Liver (tissue), 8 donors: ENCODE measurements at regions not wholly inside any gene's neighbourhood (a gene's known extent, or its start where the extent isn't known, plus 50 kb on each side); places are given as distances from the start of the nearest gene placed in this dataset.

Source experiments
- DNase-seq: peaks from one replicate; pipeline ENCODE4 v3.0.0-alpha.2; 2017; ENCODE audit warnings: low spot score
- H3K27ac ChIP-seq, 2 donors: one replicate each; pipeline ENCODE4 v1.7.0; 2013; ENCODE audit warnings: inconsistent platforms in 2 of 2, low read length in 2 of 2, control low read depth in 1 of 2, low read depth in 1 of 2, mild to moderate bottlenecking in 1 of 2
- H3K27me3 ChIP-seq, 4 donors: one replicate each; pipeline versions ENCODE4 v1.6.1 to v1.7.0; 2013; ENCODE audit warnings: low read length in 3 of 4, inconsistent platforms in 1 of 4, mild to moderate bottlenecking in 1 of 4, moderate library complexity in 1 of 4; ENCODE audit not compliant: control insufficient read depth in 4 of 4, insufficient read depth in 4 of 4
- H3K36me3 ChIP-seq, 4 donors: one replicate each; pipeline versions ENCODE4 v1.6.1 to v1.7.0; 2013; ENCODE audit warnings: low read length in 3 of 4, mild to moderate bottlenecking in 3 of 4, low read depth in 1 of 4, moderate library complexity in 1 of 4; ENCODE audit not compliant: control insufficient read depth in 4 of 4, insufficient read depth in 3 of 4
- H3K4me1 ChIP-seq, 4 donors: one replicate each; pipeline versions ENCODE4 v1.6.1 to v1.7.0; 2013; ENCODE audit warnings: low read length in 3 of 4, mild to moderate bottlenecking in 3 of 4, moderate library complexity in 1 of 4; ENCODE audit not compliant: control insufficient read depth in 4 of 4, insufficient read depth in 4 of 4
- H3K4me3 ChIP-seq, 3 donors: one replicate each; pipeline versions ENCODE4 v1.6.1 to v1.7.0; 2013; ENCODE audit warnings: low read length in 3 of 3, control low read depth in 1 of 3, low read depth in 1 of 3, mild to moderate bottlenecking in 1 of 3
- H3K9ac ChIP-seq, 2 donors: one replicate each; pipeline ENCODE4 v1.7.0; 2013; ENCODE audit warnings: low read length in 2 of 2, mild to moderate bottlenecking in 2 of 2, moderate library complexity in 2 of 2, control low read depth in 1 of 2, low read depth in 1 of 2
- H3K9me3 ChIP-seq, 4 donors: one replicate each; pipeline versions ENCODE4 v1.6.1 to v1.7.0; 2013; ENCODE audit warnings: low read length in 3 of 4; ENCODE audit not compliant: control insufficient read depth in 4 of 4
- EGR1 ChIP-seq, 2 donors: IDR thresholded peaks; 2 replicates each; pipeline ENCODE4 v1.6.1; 2016 to 2018; ENCODE audit warnings: antibody characterized with exemption in 2 of 2, low read depth in 2 of 2
- FOXA1 ChIP-seq: IDR thresholded peaks from 2 replicates; pipeline ENCODE4 v1.6.1; 2016; ENCODE audit warnings: antibody characterized with exemption
- FOXA2 ChIP-seq: IDR thresholded peaks from 2 replicates; pipeline ENCODE4 v1.6.1; 2016; ENCODE audit warnings: antibody characterized with exemption
- GABPA ChIP-seq, 2 donors: IDR thresholded peaks in 1 of 2; conservative IDR thresholded peaks in 1 of 2; 2 replicates each; pipeline ENCODE4 v1.6.1; 2016; ENCODE audit warnings: antibody characterized with exemption in 2 of 2, mild to moderate bottlenecking in 1 of 2, moderate library complexity in 1 of 2
- HNF4A ChIP-seq, 2 donors: conservative IDR thresholded peaks; 2 replicates each; pipeline ENCODE4 v1.6.1; 2016; ENCODE audit warnings: antibody characterized with exemption in 2 of 2, mild to moderate bottlenecking in 2 of 2
- HNF4G ChIP-seq: IDR thresholded peaks from 2 replicates; pipeline ENCODE4 v1.6.1; 2016; ENCODE audit warnings: antibody characterized with exemption
- JUND ChIP-seq, 2 donors: IDR thresholded peaks; 2 replicates each; pipeline ENCODE4 v1.6.1; 2016; ENCODE audit warnings: antibody characterized with exemption in 2 of 2
- NR2F2 ChIP-seq: IDR thresholded peaks from 2 replicates; pipeline ENCODE4 v1.6.1; 2016; ENCODE audit warnings: antibody characterized with exemption
- RAD21 ChIP-seq, 2 donors: IDR thresholded peaks; 2 replicates each; pipeline ENCODE4 v1.6.1; 2016; ENCODE audit warnings: antibody characterized with exemption in 2 of 2, mild to moderate bottlenecking in 2 of 2
- RXRA ChIP-seq, 2 donors: IDR thresholded peaks; 2 replicates each; pipeline ENCODE4 v1.6.1; 2017 to 2018; ENCODE audit warnings: antibody characterized with exemption in 2 of 2, mild to moderate bottlenecking in 1 of 2
- SP1 ChIP-seq: IDR thresholded peaks from 2 replicates; pipeline ENCODE4 v1.6.1; 2018; ENCODE audit warnings: antibody characterized with exemption, mild to moderate bottlenecking
- TAF1 ChIP-seq: conservative IDR thresholded peaks from 2 replicates; pipeline ENCODE4 v1.6.1; 2016; ENCODE audit warnings: antibody characterized with exemption, mild to moderate bottlenecking
- YY1 ChIP-seq: IDR thresholded peaks from 2 replicates; pipeline ENCODE4 v1.6.1; 2016; ENCODE audit warnings: antibody characterized with exemption, mild to moderate bottlenecking
- WGBS: extraction: QIAGEN DNeasy Blood & Tissue Kit; methylation state at CpG from one replicate; pipeline ENCODE4 v1.1.7; 2013; 5-methylcytosine and 5-hydroxymethylcytosine counted together
- TF ChIP-seq, protein P1 (sequence below): IDR thresholded peaks from 2 replicates; pipeline ENCODE4 v1.6.1; 2016; ENCODE audit warnings: antibody characterized with exemption
- TF ChIP-seq, protein P2 (sequence below): IDR thresholded peaks from 2 replicates; pipeline ENCODE4 v1.6.1; 2016; ENCODE audit warnings: antibody characterized with exemption
- TF ChIP-seq, protein P3 (sequence below): fragments of 150-350 bp; IDR thresholded peaks from 2 replicates; pipeline ENCODE4 v1.5.1; 2017; ENCODE audit warnings: improper control_type of control experiment, low read depth, low read length; ENCODE audit not compliant: missing input control
- TF ChIP-seq, protein P4 (sequence below): IDR thresholded peaks from 2 replicates; pipeline ENCODE4 v1.6.1; 2016; ENCODE audit warnings: antibody characterized with exemption, mild to moderate bottlenecking
- TF ChIP-seq, protein P5 (sequence below): IDR thresholded peaks from 2 replicates; pipeline ENCODE4 v1.6.1; 2016; ENCODE audit warnings: antibody characterized with exemption
- donor health status: healthy.
- donor health status: healthy.
- donor health status: healthy.
- donor health status: healthy.
- donor health status: healthy.

DNA sequence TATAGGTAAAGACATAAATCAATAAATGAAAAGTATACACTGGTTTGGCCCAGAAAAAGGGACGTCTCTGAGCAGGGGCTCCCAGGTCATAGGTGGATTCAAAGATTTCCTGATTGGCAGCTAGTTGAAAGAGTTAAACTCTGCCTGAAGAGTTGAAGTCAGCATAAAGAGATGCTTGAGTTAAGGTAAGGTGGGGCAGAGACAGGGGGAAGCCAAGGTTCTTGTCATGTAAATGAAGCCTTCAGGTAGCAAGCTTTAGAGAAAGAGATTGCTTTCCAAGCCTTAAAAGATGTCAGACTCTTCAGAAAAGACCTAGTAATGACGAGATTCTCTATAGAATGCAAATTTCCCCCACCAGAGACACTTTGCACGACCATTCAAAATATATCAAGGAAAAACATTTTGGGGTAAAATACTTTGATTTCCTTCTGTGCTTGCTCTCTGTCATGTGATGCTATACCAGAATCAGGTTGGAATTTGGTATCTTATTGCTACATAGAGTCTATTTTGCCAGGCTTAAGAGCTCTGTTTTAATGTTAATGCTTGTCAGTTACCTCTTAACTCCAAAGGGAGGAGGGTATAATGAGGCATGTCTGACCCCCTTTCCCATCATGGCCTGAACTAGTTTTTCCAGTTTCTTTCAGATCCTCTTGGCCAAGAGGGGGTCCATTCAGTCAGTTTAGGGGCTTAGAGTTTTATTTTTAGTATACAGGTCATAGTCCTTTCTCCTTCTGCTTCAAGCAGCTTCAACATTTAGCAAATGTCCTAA lies 429.6 kb downstream of the ADRA2A start:
- TF ChIP-seq TAF1, result no peak
- TF ChIP-seq, protein P1, sequence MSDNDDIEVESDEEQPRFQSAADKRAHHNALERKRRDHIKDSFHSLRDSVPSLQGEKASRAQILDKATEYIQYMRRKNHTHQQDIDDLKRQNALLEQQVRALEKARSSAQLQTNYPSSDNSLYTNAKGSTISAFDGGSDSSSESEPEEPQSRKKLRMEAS, result no peak
- TF ChIP-seq, protein P2, sequence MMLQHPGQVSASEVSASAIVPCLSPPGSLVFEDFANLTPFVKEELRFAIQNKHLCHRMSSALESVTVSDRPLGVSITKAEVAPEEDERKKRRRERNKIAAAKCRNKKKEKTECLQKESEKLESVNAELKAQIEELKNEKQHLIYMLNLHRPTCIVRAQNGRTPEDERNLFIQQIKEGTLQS, result no peak
- TF ChIP-seq, protein P3, sequence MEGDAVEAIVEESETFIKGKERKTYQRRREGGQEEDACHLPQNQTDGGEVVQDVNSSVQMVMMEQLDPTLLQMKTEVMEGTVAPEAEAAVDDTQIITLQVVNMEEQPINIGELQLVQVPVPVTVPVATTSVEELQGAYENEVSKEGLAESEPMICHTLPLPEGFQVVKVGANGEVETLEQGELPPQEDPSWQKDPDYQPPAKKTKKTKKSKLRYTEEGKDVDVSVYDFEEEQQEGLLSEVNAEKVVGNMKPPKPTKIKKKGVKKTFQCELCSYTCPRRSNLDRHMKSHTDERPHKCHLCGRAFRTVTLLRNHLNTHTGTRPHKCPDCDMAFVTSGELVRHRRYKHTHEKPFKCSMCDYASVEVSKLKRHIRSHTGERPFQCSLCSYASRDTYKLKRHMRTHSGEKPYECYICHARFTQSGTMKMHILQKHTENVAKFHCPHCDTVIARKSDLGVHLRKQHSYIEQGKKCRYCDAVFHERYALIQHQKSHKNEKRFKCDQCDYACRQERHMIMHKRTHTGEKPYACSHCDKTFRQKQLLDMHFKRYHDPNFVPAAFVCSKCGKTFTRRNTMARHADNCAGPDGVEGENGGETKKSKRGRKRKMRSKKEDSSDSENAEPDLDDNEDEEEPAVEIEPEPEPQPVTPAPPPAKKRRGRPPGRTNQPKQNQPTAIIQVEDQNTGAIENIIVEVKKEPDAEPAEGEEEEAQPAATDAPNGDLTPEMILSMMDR, result no peak
- TF ChIP-seq YY1, result no peak
- no peak for TF ChIP-seq JUND (IDR thresholded peaks at IDR 0.05)
- no peak for TF ChIP-seq FOXA2
- TF ChIP-seq GABPA (IDR thresholded peaks at IDR 0.05 in 1 of 2, conservative IDR thresholded peaks at IDR 0.05 in 1 of 2), result no peak
- no peak for TF ChIP-seq SP1
- TF ChIP-seq NR2F2, result no peak
- TF ChIP-seq, protein P4, sequence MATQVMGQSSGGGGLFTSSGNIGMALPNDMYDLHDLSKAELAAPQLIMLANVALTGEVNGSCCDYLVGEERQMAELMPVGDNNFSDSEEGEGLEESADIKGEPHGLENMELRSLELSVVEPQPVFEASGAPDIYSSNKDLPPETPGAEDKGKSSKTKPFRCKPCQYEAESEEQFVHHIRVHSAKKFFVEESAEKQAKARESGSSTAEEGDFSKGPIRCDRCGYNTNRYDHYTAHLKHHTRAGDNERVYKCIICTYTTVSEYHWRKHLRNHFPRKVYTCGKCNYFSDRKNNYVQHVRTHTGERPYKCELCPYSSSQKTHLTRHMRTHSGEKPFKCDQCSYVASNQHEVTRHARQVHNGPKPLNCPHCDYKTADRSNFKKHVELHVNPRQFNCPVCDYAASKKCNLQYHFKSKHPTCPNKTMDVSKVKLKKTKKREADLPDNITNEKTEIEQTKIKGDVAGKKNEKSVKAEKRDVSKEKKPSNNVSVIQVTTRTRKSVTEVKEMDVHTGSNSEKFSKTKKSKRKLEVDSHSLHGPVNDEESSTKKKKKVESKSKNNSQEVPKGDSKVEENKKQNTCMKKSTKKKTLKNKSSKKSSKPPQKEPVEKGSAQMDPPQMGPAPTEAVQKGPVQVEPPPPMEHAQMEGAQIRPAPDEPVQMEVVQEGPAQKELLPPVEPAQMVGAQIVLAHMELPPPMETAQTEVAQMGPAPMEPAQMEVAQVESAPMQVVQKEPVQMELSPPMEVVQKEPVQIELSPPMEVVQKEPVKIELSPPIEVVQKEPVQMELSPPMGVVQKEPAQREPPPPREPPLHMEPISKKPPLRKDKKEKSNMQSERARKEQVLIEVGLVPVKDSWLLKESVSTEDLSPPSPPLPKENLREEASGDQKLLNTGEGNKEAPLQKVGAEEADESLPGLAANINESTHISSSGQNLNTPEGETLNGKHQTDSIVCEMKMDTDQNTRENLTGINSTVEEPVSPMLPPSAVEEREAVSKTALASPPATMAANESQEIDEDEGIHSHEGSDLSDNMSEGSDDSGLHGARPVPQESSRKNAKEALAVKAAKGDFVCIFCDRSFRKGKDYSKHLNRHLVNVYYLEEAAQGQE, result no peak
- TF ChIP-seq HNF4A (conservative IDR thresholded peaks at IDR 0.05), result no peak
- TF ChIP-seq FOXA1, result no peak
- TF ChIP-seq RAD21 (IDR thresholded peaks at IDR 0.05), result no peak
- TF ChIP-seq, protein P5, sequence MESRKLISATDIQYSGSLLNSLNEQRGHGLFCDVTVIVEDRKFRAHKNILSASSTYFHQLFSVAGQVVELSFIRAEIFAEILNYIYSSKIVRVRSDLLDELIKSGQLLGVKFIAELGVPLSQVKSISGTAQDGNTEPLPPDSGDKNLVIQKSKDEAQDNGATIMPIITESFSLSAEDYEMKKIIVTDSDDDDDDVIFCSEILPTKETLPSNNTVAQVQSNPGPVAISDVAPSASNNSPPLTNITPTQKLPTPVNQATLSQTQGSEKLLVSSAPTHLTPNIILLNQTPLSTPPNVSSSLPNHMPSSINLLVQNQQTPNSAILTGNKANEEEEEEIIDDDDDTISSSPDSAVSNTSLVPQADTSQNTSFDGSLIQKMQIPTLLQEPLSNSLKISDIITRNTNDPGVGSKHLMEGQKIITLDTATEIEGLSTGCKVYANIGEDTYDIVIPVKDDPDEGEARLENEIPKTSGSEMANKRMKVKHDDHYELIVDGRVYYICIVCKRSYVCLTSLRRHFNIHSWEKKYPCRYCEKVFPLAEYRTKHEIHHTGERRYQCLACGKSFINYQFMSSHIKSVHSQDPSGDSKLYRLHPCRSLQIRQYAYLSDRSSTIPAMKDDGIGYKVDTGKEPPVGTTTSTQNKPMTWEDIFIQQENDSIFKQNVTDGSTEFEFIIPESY, result no peak
- TF ChIP-seq HNF4G, result no peak
- TF ChIP-seq RXRA (IDR thresholded peaks at IDR 0.05), result no peak
- TF ChIP-seq EGR1 (IDR thresholded peaks at IDR 0.05; ENCODE audit: low read depth in 2 of 2), result no peak
- peaks cover 0 to 13% (median 2%) of the 10 kb centered on the region in 4 donors for H3K9me3 ChIP-seq
- H3K9ac ChIP-seq, result no peak overlapping the region
- no peak overlapping the region for H3K4me3 ChIP-seq
- H3K27ac ChIP-seq, result no peak overlapping the region
- 32% methylated on average over 3 of the region's 3 CpGs for WGBS
- no peak for DNase-seq
- no peaks in the 10 kb centered on the region for H3K27me3 ChIP-seq
- no peaks in the 10 kb centered on the region for H3K36me3 ChIP-seq
- no peaks in the 10 kb centered on the region for H3K4me1 ChIP-seq
